Stimulated activated CD4-positive, alpha-beta T cell treated with anti-CD3 and anti-CD28 coated beads, Interleukin-12 subunit alpha, Interleukin-12 subunit beta, amount 100 ng/mL, for 4 hours (primary cell): ENCODE measurements at regions not wholly inside any gene's neighbourhood (a gene's known extent, or its start where the extent isn't known, plus 50 kb on each side); places are given as distances from the start of the nearest gene placed in this dataset.
"Not testable (repeated sequence)": the region's sequence is repeated elsewhere in the genome, so short reads cannot be mapped to it uniquely, and the experiment has no call there.

ENCODE experiments used
- DNase-seq: peaks from one replicate; pipeline ENCODE4 v3.0.0-alpha.2; 2020

- DNase-seq = no peak
These were observed 54.5 kb upstream of the HTR4 start for GRCh38 chr5:148708854-148709253.

- no peak for DNase-seq
These were observed 57.6 kb upstream of the HTR4 start for GRCh38 chr5:148711961-148712360.

GRCh38 chr5:148713735-148714508 lies 59.6 kb upstream of the HTR4 start:
- DNase-seq = no peak

GRCh38 chr5:148716716-148717115 lies 62.4 kb upstream of the HTR4 start:
- DNase-seq = no peak

- DNase-seq = no peak
These were observed 63.3 kb upstream of the HTR4 start for GRCh38 chr5:148717668-148718067.

- DNase-seq = no peak
These were observed 65.3 kb upstream of the HTR4 start for GRCh38 chr5:148719605-148720004.

- no peak for DNase-seq
These were observed 65.9 kb upstream of the HTR4 start for GRCh38 chr5:148720257-148720656.

- DNase-seq = no peak
These were observed 68.8 kb upstream of the HTR4 start for GRCh38 chr5:148723143-148723542.

- no peak for DNase-seq
These were observed 71.3 kb upstream of the HTR4 start for GRCh38 chr5:148725675-148726074.

GRCh38 chr5:148729182-148729581 lies 74.9 kb upstream of the HTR4 start:
- DNase-seq = no peak

GRCh38 chr5:148730270-148730669 lies 75.9 kb upstream of the HTR4 start:
- no peak for DNase-seq

GRCh38 chr5:148730942-148731898 lies 76.9 kb upstream of the HTR4 start:
- DNase-seq = peak; percentile 48

GRCh38 chr5:148732692-148733091 lies 78.4 kb upstream of the HTR4 start:
- no peak for DNase-seq

- peak; percentile 65 for DNase-seq
These were observed 79.5 kb upstream of the HTR4 start for GRCh38 chr5:148733601-148734438.

GRCh38 chr5:148734518-148734917 lies 80.2 kb upstream of the HTR4 start:
- no peak for DNase-seq

- DNase-seq = no peak
These were observed 81.0 kb upstream of the HTR4 start for GRCh38 chr5:148735301-148735835.

- DNase-seq = no peak
These were observed 84.7 kb upstream of the HTR4 start for GRCh38 chr5:148739023-148739422.

GRCh38 chr5:148739524-148739923 lies 85.2 kb upstream of the HTR4 start:
- no peak for DNase-seq

GRCh38 chr5:148740079-148740858 lies 85.9 kb upstream of the HTR4 start:
- no peak for DNase-seq

- no peak for DNase-seq
These were observed 85.3 kb upstream of the ADRB2 start for GRCh38 chr5:148740966-148741742.

GRCh38 chr5:148741766-148742165 lies 84.6 kb upstream of the ADRB2 start:
- not testable (repeated sequence) for DNase-seq
